ENCODE measurements at regions not wholly inside any gene's neighbourhood (a gene's known extent, or its start where the extent isn't known, plus 50 kb on each side); places are given as distances from the start of the nearest gene placed in this dataset.

- no peak for TF ChIP-seq JDP2 (CRISPR knock-in tag; IDR thresholded peaks at IDR 0.05; ENCODE audit: borderline replicate concordance)
- no peak for TF ChIP-seq ZBTB7A (CRISPR knock-in tag; IDR thresholded peaks at IDR 0.05)
- no peak for TF ChIP-seq ZNF670 (CRISPR knock-in tag; IDR thresholded peaks at IDR 0.05; ENCODE audit: borderline replicate concordance)
- TF ChIP-seq NR2F1 (CRISPR knock-in tag; IDR thresholded peaks at IDR 0.05): no peak
Observed at GRCh38 chr20:43285170-43285569, 95.5 kb upstream of the PTPRT start (continued).

- intact Hi-C loops (cut with micrococcal nuclease; ENCODE audit: unreplicated experiment) (no loop called here), in situ Hi-C loops (cut with HindIII; ENCODE audit: extremely low pct_ligation_motif_present, low pct_unique_long_range_greater_than_20kb) (no loop called here)
- no peaks in the 10 kb centered on the region for H3K4me1 ChIP-seq (ENCODE audit: insufficient read depth, low read length)
- no peaks in the 10 kb centered on the region for H4K20me1 ChIP-seq (ENCODE audit: insufficient read depth, low read length)
- ATAC-seq (no peak), DNase-seq (ENCODE audit: low spot score) (no peak), FAIRE-seq (no peak)
- no peak overlapping the region for H2AFZ ChIP-seq (ENCODE audit: low read length)
- no peaks in the 10 kb centered on the region; a peak in 1 of 5 replicates for H3K27me3 ChIP-seq (ENCODE audit: control insufficient read depth in 1 of 2, insufficient read depth in 2 of 2, low read length in 2 of 2)
- H3K27ac ChIP-seq (ENCODE audit: extremely low read length, insufficient read depth, low read length): no peak overlapping the region
- H3K4me3 ChIP-seq (replicated peaks in 1 of 3; ENCODE audit: insufficient read depth in 1 of 3, low read depth in 2 of 3, low read length in 3 of 3): no peak overlapping the region
- POLR2A ChIA-PET: no interaction called here
- no peak overlapping the region for H3K9ac ChIP-seq (ENCODE audit: insufficient read depth, low read depth, low read length)
- no peaks in the 10 kb centered on the region for H3K36me3 ChIP-seq (replicated peaks in 1 of 2; ENCODE audit: control insufficient read depth in 1 of 2, insufficient read depth in 2 of 2, low read length in 2 of 2)
- no peak overlapping the region for H3K4me2 ChIP-seq (ENCODE audit: low read depth, low read length)
- BruUV-seq (replicated peaks): no TSS peak
- TF ChIP-seq MLX (CRISPR knock-in tag; IDR thresholded peaks at IDR 0.05) (no peak), ZNF577 (CRISPR knock-in tag; IDR thresholded peaks at IDR 0.05; ENCODE audit: borderline replicate concordance, low read depth) (no peak), POLR2A (IDR thresholded peaks at IDR 0.05; ENCODE audit: insufficient read depth in 1 of 2, low read depth in 2 of 2, low read length in 2 of 2) (no peak), RERE (CRISPR knock-in tag; IDR thresholded peaks at IDR 0.05; ENCODE audit: low read depth) (no peak), KLF11 (CRISPR knock-in tag; IDR thresholded peaks at IDR 0.05) (no peak), ZNF281 (CRISPR knock-in tag; IDR thresholded peaks at IDR 0.05; ENCODE audit: borderline replicate concordance) (no peak), GMEB2 (CRISPR knock-in tag; IDR thresholded peaks at IDR 0.05; ENCODE audit: low read depth) (no peak)
- CTCF ChIA-PET (ENCODE audit: low intra/inter-chr PET ratio, low total read pairs): no interaction called here
- no peaks in the 10 kb centered on the region for H3K9me3 ChIP-seq (ENCODE audit: low read length)
- WGBS (ENCODE audit: low lambda C conversion rate): 78% methylated on average over 2 of the region's 2 CpGs
- H3K79me2 ChIP-seq (ENCODE audit: insufficient read depth, low read length): no peaks in the 10 kb centered on the region
Observed at GRCh38 chr20:43284486-43284885, 94.8 kb upstream of the PTPRT start.

All from HepG2 (cell line).